Astrocyte of the cerebellum (primary cell): ENCODE measurements at regions not wholly inside any gene's neighbourhood (a gene's known extent, or its start where the extent isn't known, plus 50 kb on each side); places are given as distances from the start of the nearest gene placed in this dataset.
"Not testable (repeated sequence)": the region's sequence is repeated elsewhere in the genome, so short reads cannot be mapped to it uniquely, and the experiment has no call there.

Experiments
- DNase-seq: peaks from one replicate; pipeline ENCODE4 v3.0.0-alpha.2; 2011; ENCODE audit warnings: low read depth
- H3K4me3 ChIP-seq: 2 replicates; pipeline ENCODE4 v1.5.1; 2011; ENCODE audit warnings: mild to moderate bottlenecking, low read depth, low read length, moderate library complexity
- CTCF ChIP-seq: IDR thresholded peaks from 2 replicates; pipeline ENCODE4 v1.5.1; 2012; ENCODE audit warnings: low read length, low read depth, moderate library complexity, mild to moderate bottlenecking; ENCODE audit errors: missing control alignments
- in situ Hi-C: cut with HindIII; loops from 2 replicates; pipeline ENCODE4 v1.10.0; 2017; ENCODE audit warnings: low sequenced_read_pairs

GRCh38 chr3:10647376-10647775 lies 142.0 kb upstream of the ATP2B2 start:
- in situ Hi-C loops, result loop anchor here (5.0 kb wide), 2 partner anchors 55 to 105 kb away; no protein-coding TSS in a partner anchor
- DNase-seq, result no peak
- no peak overlapping the region for H3K4me3 ChIP-seq
- no peak for TF ChIP-seq CTCF

GRCh38 chr3:10648181-10648580 lies 142.8 kb upstream of the ATP2B2 start:
- TF ChIP-seq CTCF, result no peak
- DNase-seq, result no peak
- in situ Hi-C loops, result loop anchor here (5.0 kb wide), 2 partner anchors 54 to 104 kb away; no protein-coding TSS in a partner anchor
- H3K4me3 ChIP-seq, result no peak overlapping the region

- in situ Hi-C loops, result loop anchor here (5.0 kb wide), 2 partner anchors 53 to 103 kb away; no protein-coding TSS in a partner anchor
- DNase-seq, H3K4me3 ChIP-seq: not testable (repeated sequence)
Measured at GRCh38 chr3:10649463-10649862, 144.1 kb upstream of the ATP2B2 start.

GRCh38 chr3:10651506-10651905 lies 146.1 kb upstream of the ATP2B2 start:
- H3K4me3 ChIP-seq, result no peak overlapping the region
- no peak for TF ChIP-seq CTCF
- in situ Hi-C loops, result no loop called here
- no peak for DNase-seq

GRCh38 chr3:10653241-10653640 lies 147.9 kb upstream of the ATP2B2 start:
- no peak overlapping the region for H3K4me3 ChIP-seq
- in situ Hi-C loops, result no loop called here
- TF ChIP-seq CTCF, result no peak
- DNase-seq, result no peak

- no peak for DNase-seq
- TF ChIP-seq CTCF, result no peak
- no peak overlapping the region for H3K4me3 ChIP-seq
- in situ Hi-C loops, result no loop called here
Measured at GRCh38 chr3:10653866-10654611, 148.7 kb upstream of the ATP2B2 start.

GRCh38 chr3:10655105-10655504 lies 149.7 kb upstream of the ATP2B2 start:
- TF ChIP-seq CTCF, result no peak
- in situ Hi-C loops, result no loop called here
- no peak overlapping the region for H3K4me3 ChIP-seq
- DNase-seq, result no peak

- in situ Hi-C loops, result not testable (repeated sequence)
Measured at GRCh38 chr3:10657339-10657738, 152.0 kb upstream of the ATP2B2 start.

More at GRCh38 chr3:10657339-10657738, 152.0 kb upstream of the ATP2B2 start:
- not testable (repeated sequence) for H3K4me3 ChIP-seq, DNase-seq
